Right lobe of liver (tissue), 6 donors: ENCODE measurements at regions not wholly inside any gene's neighbourhood (a gene's known extent, or its start where the extent isn't known, plus 50 kb on each side); places are given as distances from the start of the nearest gene placed in this dataset.

Experiments used
- ATAC-seq, 4 donors: fragments of 200-7000 bp; cut with Tn5 transposase; one replicate each; pipeline ENCODE4 v1.9.1; 2020; ENCODE audit warnings: mild to moderate bottlenecking in 4 of 4, moderate library complexity in 4 of 4
- DNase-seq, 3 donors: peaks; one replicate each; pipeline ENCODE4 v3.0.0-alpha.2; 2020
- H3K27ac ChIP-seq, 3 donors: fragments of 200-600 bp; one replicate each; pipeline ENCODE4 v1.8.0; 2022
- H3K27me3 ChIP-seq, 2 donors: fragments of 200-600 bp; one replicate each; pipeline ENCODE4 v1.8.0; 2022
- H3K36me3 ChIP-seq, 4 donors: fragments of 200-600 bp; sonication (generic) in 1 of 4; one replicate each; pipeline versions ENCODE4 v1.5.1 to v1.8.0; 2017 to 2022; ENCODE audit warnings: control low read depth in 1 of 4
- H3K4me1 ChIP-seq, 4 donors: fragments of 200-600 bp; sonication (generic) in 1 of 4; one replicate each; pipeline versions ENCODE4 v1.5.1 to v1.8.0; 2017 to 2022; ENCODE audit warnings: control low read depth in 1 of 4
- H3K4me3 ChIP-seq, 3 donors: fragments of 200-600 bp; one replicate each; pipeline ENCODE4 v1.8.0; 2022
- H3K9me3 ChIP-seq, 4 donors: fragments of 200-600 bp; sonication (generic) in 1 of 4; one replicate each; pipeline versions ENCODE4 v1.5.1 to v1.8.0; 2017 to 2022; ENCODE audit warnings: control low read depth in 1 of 4
- POLR2A ChIP-seq: fragments of 450-650 bp; IDR thresholded peaks from one replicate; pipeline ENCODE4 v1.6.1; 2017; ENCODE audit warnings: antibody characterized with exemption, mild to moderate bottlenecking
- WGBS: methylation state at CpG from one replicate; pipeline ENCODE4 v1.1.6; 2018; ENCODE audit warnings: low coverage, low lambda C conversion rate; ENCODE audit not compliant: insufficient coverage; ENCODE audit errors: missing lambda C conversion rate; 5-methylcytosine and 5-hydroxymethylcytosine counted together
- intact Hi-C, 2 donors: fragments of 100-400 bp; cut with DNase I; formaldehyde crosslinking; loops; one replicate each; pipeline versions ENCODE4 v1.11.2 to v1.14.1; 2022
- TF ChIP-seq, protein P1 (sequence below), 4 donors: fragments of 200-600 bp in 3 of 4; fragments of 450-650 bp in 1 of 4; IDR thresholded peaks; one replicate each; pipeline versions ENCODE4 v1.5.1 to v1.8.0; 2016 to 2022; ENCODE audit warnings: antibody characterized with exemption in 4 of 4, mild to moderate bottlenecking in 2 of 4
- donor health status: DM: no; HTN: yes; CAD: no.
- donor health status: DM: no; HTN: no; CAD: no.
- donor health status: DM: no; HTN: no; CAD: no.
- donor health status: DM: no; HTN: yes; CAD: no.
- donor health status: DM: no; HTN: yes; CAD: no.

- WGBS, result 60% methylated on average over 1 of the region's 1 CpG
- no peak for DNase-seq
- H3K36me3 ChIP-seq, result no peaks in the 10 kb centered on the region
- TF ChIP-seq POLR2A, result no peak
- TF ChIP-seq, protein P1, sequence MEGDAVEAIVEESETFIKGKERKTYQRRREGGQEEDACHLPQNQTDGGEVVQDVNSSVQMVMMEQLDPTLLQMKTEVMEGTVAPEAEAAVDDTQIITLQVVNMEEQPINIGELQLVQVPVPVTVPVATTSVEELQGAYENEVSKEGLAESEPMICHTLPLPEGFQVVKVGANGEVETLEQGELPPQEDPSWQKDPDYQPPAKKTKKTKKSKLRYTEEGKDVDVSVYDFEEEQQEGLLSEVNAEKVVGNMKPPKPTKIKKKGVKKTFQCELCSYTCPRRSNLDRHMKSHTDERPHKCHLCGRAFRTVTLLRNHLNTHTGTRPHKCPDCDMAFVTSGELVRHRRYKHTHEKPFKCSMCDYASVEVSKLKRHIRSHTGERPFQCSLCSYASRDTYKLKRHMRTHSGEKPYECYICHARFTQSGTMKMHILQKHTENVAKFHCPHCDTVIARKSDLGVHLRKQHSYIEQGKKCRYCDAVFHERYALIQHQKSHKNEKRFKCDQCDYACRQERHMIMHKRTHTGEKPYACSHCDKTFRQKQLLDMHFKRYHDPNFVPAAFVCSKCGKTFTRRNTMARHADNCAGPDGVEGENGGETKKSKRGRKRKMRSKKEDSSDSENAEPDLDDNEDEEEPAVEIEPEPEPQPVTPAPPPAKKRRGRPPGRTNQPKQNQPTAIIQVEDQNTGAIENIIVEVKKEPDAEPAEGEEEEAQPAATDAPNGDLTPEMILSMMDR (IDR thresholded peaks at IDR 0.05), result no peak
- H3K4me3 ChIP-seq, result no peak overlapping the region
- no peaks in the 10 kb centered on the region for H3K27me3 ChIP-seq
- H3K4me1 ChIP-seq, result no peaks in the 10 kb centered on the region
- no peak overlapping the region for H3K27ac ChIP-seq
- no peaks in the 10 kb centered on the region for H3K9me3 ChIP-seq
- intact Hi-C loops, result no loop called here
- no peak for ATAC-seq
Observed at GRCh38 chr4:153939570-153939969, 150.7 kb upstream of the SFRP2 start.

DNA sequence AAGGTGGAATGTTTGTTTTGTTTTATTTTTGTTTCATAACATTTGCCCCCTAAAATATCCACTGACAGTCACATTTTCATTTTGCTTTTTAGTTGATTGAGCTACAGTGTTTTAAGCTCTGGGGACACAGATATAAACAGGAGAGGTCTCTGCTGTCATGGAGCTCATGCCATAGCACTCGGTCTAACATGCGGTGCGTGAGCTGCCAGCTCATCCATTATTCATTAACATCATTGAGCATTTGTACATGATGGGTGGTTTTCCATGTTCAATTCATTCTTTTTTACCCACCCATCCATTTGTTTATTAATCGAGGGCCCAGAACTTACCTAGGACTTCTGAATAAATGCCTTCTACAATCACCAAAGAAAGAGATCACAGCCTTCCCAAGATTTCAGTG, 150.1 kb upstream of the SFRP2 start:
- Histone ChIP-seq H3K4me3 (no peak overlapping the region), H3K27ac (no peak overlapping the region), H3K27me3 (no peaks in the 10 kb centered on the region), H3K36me3 (no peaks in the 10 kb centered on the region), H3K4me1 (no peaks in the 10 kb centered on the region), H3K9me3 (no peaks in the 10 kb centered on the region)
- TF ChIP-seq, protein P1 (IDR thresholded peaks at IDR 0.05), result no peak
- no peak for TF ChIP-seq POLR2A
- ATAC-seq, result no peak
- 72% methylated on average over 4 of the region's 4 CpGs for WGBS
- intact Hi-C loops, result no loop called here
- no peak for DNase-seq

GRCh38 chr4:153937289-153937688, 148.4 kb upstream of the SFRP2 start:
- Histone ChIP-seq H3K36me3 (no peaks in the 10 kb centered on the region), H3K27me3 (no peaks in the 10 kb centered on the region), H3K9me3 (no peaks in the 10 kb centered on the region), H3K4me3 (no peak overlapping the region), H3K27ac (no peak overlapping the region), H3K4me1 (no peaks in the 10 kb centered on the region)
- ATAC-seq, result no peak
- no peak for DNase-seq
- TF ChIP-seq, protein P1 (IDR thresholded peaks at IDR 0.05), result no peak
- no peak for TF ChIP-seq POLR2A
- 41% methylated on average over 4 of the region's 4 CpGs for WGBS
- intact Hi-C loops, result no loop called here

DNA sequence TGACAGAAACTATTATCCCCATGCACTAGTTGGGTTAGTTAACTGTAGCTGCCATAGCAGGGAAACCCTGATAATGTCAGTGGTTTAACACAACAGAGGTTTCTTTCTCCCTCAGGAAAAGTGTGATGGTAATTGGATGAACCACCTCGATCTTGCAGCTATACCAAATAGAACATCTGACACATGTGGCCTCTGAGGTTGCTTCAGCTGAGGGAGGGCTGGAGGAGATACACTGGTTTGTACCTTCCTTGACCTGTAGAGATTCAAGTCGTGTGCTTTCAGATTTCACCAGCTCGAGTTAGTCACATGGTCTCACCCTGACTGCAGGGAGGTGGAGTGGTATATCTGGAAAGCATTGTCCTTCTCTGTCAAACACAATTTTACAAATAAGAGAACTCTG, 147.2 kb upstream of the SFRP2 start:
- H3K36me3 ChIP-seq, result no peaks in the 10 kb centered on the region
- no peaks in the 10 kb centered on the region for H3K27me3 ChIP-seq
- no peaks in the 10 kb centered on the region for H3K4me1 ChIP-seq
- DNase-seq (no peak), ATAC-seq (no peak)
- no peak overlapping the region for H3K4me3 ChIP-seq
- H3K9me3 ChIP-seq, result no peaks in the 10 kb centered on the region
- H3K27ac ChIP-seq, result no peak overlapping the region
- WGBS, result 54% methylated on average over 3 of the region's 3 CpGs
- intact Hi-C loops, result no loop called here
- no peak for TF ChIP-seq POLR2A
- TF ChIP-seq, protein P1 (IDR thresholded peaks at IDR 0.05), result no peak

GRCh38 chr4:153934688-153935017, 145.8 kb upstream of the SFRP2 start:
- Histone ChIP-seq H3K27ac (no peak overlapping the region), H3K27me3 (no peaks in the 10 kb centered on the region), H3K9me3 (no peaks in the 10 kb centered on the region), H3K36me3 (no peaks in the 10 kb centered on the region), H3K4me3 (no peak overlapping the region), H3K4me1 (no peaks in the 10 kb centered on the region)
- 50% methylated on average over 3 of the region's 3 CpGs for WGBS
- no peak for DNase-seq
- ATAC-seq, result peak in 3 of 4 donors; percentile 27 to 52 (median 34)
- TF ChIP-seq POLR2A, result no peak
- TF ChIP-seq, protein P1 (IDR thresholded peaks at IDR 0.05), result no peak
- intact Hi-C loops, result no loop called here
